Colonic mucosa (tissue), 4 donors: ENCODE measurements at regions not wholly inside any gene's neighbourhood (a gene's known extent, or its start where the extent isn't known, plus 50 kb on each side); places are given as distances from the start of the nearest gene placed in this dataset.

Source experiments
- DNase-seq: peaks from one replicate; pipeline ENCODE4 v3.0.0-alpha.2; 2020
- H3K27ac ChIP-seq: fragments of 200-600 bp; one replicate; pipeline ENCODE4 v1.8.0; 2021
- H3K27me3 ChIP-seq: fragments of 200-600 bp; one replicate; pipeline ENCODE4 v1.8.0; 2021
- H3K36me3 ChIP-seq: fragments of 200-600 bp; one replicate; pipeline ENCODE4 v1.8.0; 2021
- H3K4me1 ChIP-seq: fragments of 200-600 bp; one replicate; pipeline ENCODE4 v1.8.0; 2021; ENCODE audit warnings: mild to moderate bottlenecking
- H3K4me3 ChIP-seq: fragments of 200-600 bp; one replicate; pipeline ENCODE4 v1.8.0; 2021
- H3K9ac ChIP-seq, 2 donors: one replicate each; pipeline ENCODE4 v1.7.0; 2013; ENCODE audit warnings: control low read depth in 2 of 2, low read depth in 2 of 2, low read length in 2 of 2
- H3K9me3 ChIP-seq: fragments of 200-600 bp; one replicate; pipeline ENCODE4 v1.8.0; 2021
- intact Hi-C: fragments of 100-400 bp; cut with DNase I; formaldehyde crosslinking; loops from one replicate; pipeline ENCODE4 v1.14.1; 2022
- TF ChIP-seq, protein P1 (sequence below): fragments of 200-600 bp; IDR thresholded peaks from one replicate; pipeline ENCODE4 v1.8.0; 2022; ENCODE audit warnings: antibody characterized with exemption, mild to moderate bottlenecking
- donor health status: healthy.
- donor health status: DM: no; HTN: no; CAD: no.
- donor health status: DM: no; HTN: no; CAD: no.

DNA sequence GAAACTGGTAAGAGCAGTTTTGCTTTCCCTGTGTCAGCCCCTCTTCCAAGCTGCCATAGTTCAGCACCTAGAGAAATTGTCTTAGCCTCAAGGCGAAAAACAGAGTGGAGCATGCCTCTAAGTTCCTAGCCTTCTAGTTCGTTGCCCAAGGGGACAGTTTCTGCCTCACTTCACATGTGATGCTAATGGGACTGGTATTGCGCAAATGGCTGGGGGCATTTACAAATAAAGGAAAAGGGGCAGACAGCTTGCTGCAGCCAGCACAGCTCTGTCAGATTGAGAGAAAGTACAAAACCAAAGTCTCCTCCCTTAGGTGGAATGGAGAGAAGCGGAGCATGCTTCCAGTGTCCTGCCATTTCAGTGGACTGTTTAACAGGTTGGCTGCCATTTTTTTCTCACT is 567.7 kb downstream of the ETV1 start:
- Histone ChIP-seq H3K4me1 (no peaks in the 10 kb centered on the region), H3K4me3 (no peak overlapping the region), H3K9me3 (no peaks in the 10 kb centered on the region), H3K9ac (no peak overlapping the region), H3K27me3 (no peaks in the 10 kb centered on the region), H3K36me3 (no peaks in the 10 kb centered on the region), H3K27ac (no peak overlapping the region)
- TF ChIP-seq, protein P1, sequence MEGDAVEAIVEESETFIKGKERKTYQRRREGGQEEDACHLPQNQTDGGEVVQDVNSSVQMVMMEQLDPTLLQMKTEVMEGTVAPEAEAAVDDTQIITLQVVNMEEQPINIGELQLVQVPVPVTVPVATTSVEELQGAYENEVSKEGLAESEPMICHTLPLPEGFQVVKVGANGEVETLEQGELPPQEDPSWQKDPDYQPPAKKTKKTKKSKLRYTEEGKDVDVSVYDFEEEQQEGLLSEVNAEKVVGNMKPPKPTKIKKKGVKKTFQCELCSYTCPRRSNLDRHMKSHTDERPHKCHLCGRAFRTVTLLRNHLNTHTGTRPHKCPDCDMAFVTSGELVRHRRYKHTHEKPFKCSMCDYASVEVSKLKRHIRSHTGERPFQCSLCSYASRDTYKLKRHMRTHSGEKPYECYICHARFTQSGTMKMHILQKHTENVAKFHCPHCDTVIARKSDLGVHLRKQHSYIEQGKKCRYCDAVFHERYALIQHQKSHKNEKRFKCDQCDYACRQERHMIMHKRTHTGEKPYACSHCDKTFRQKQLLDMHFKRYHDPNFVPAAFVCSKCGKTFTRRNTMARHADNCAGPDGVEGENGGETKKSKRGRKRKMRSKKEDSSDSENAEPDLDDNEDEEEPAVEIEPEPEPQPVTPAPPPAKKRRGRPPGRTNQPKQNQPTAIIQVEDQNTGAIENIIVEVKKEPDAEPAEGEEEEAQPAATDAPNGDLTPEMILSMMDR = no peak
- intact Hi-C loops = no loop called here
- no peak for DNase-seq

DNA sequence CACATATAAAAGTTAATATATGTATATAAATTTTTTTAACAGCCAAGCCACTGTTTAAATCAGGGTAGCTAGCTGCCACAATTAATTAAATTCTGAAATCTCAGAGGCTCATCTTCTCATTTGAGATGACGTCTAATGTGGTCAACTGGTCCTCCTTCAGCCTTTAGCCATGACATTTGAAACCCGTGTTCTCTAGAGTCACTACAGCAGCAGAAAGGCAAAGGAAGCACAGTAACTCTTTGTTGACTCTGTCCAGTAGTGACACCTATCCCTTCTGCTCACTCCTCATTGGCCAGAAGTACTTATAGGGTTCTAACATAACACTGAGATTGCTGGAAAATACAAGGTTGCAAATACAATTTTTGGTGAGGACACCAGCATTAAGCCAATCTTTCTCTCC is 555.5 kb downstream of the ETV1 start:
- Histone ChIP-seq H3K9ac (no peak overlapping the region), H3K27me3 (no peaks in the 10 kb centered on the region), H3K36me3 (no peaks in the 10 kb centered on the region), H3K4me1 (no peaks in the 10 kb centered on the region), H3K27ac (no peak overlapping the region), H3K4me3 (no peak overlapping the region), H3K9me3 (no peaks in the 10 kb centered on the region)
- TF ChIP-seq, protein P1 = no peak
- DNase-seq = no peak
- intact Hi-C loops = no loop called here

DNA sequence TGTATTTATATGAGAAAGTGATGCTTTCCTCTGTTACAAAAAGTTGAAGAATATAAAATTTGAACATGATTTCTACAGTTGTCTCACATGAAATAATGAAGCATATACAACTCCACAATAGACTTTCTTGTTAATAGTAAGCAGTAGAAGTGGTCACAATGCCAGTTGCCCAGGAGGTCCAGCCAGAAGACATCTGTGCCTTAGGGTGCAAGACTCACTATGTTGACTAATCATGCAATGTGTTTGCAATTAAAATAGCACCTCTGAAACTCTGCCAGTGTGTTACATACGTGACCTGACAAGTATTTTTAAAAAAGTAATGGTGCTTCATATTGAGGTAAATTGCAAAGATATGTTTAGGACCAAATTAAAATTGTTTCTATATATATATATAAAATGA is 547.2 kb downstream of the ETV1 start:
- Histone ChIP-seq H3K27me3 (no peaks in the 10 kb centered on the region), H3K36me3 (no peaks in the 10 kb centered on the region), H3K9me3 (no peaks in the 10 kb centered on the region), H3K4me3 (no peak overlapping the region), H3K4me1 (no peaks in the 10 kb centered on the region), H3K27ac (no peak overlapping the region), H3K9ac (no peak overlapping the region)
- intact Hi-C loops = no loop called here
- TF ChIP-seq, protein P1 = no peak
- DNase-seq = no peak

DNA sequence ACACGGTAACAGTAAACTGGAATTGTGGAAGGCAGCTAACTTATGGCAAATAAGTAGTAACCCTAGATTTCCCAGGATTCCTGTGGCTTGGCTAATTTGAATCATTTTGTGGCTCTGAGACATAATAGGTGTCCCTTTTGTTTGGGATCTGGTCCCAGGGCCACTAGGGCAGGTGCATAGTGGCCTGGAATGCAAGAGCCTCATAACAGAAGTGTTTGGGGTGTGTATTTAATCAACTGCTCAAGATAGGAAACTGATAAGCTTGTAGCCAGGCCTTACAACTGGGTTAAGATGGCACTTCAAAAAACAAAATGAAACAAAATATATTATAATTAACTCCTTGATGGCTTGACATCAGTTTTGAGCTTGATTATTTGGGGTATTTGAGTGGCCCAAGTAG is 541.8 kb downstream of the ETV1 start:
- DNase-seq = no peak
- Histone ChIP-seq H3K9ac (no peak overlapping the region), H3K9me3 (no peaks in the 10 kb centered on the region), H3K36me3 (no peaks in the 10 kb centered on the region), H3K4me1 (no peaks in the 10 kb centered on the region), H3K4me3 (no peak overlapping the region), H3K27ac (no peak overlapping the region), H3K27me3 (no peaks in the 10 kb centered on the region)
- intact Hi-C loops = no loop called here
- TF ChIP-seq, protein P1 = no peak

DNA sequence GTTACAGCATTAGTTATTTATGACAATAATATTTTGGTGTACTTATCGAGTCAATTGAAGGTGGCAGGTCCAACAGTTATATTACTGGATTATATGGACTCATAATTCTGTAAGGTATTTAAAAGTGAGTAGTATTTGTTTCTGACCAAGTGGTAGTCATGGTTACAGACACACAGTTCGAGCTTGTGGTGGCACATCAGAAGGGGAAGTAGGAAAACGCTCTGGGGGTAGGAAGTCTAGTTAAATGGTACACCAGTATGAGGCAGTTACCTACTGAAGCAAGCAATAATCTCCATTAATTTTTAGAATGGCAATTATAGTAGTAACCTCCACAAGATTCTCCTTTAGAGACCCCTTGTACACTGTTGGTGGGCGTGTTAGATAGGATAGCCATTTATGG is 541.2 kb downstream of the ETV1 start:
- Histone ChIP-seq H3K9ac (no peak overlapping the region), H3K27me3 (no peaks in the 10 kb centered on the region), H3K9me3 (no peaks in the 10 kb centered on the region), H3K27ac (no peak overlapping the region), H3K36me3 (no peaks in the 10 kb centered on the region), H3K4me1 (no peaks in the 10 kb centered on the region), H3K4me3 (no peak overlapping the region)
- TF ChIP-seq, protein P1 = no peak
- intact Hi-C loops = no loop called here
- DNase-seq = no peak

DNA sequence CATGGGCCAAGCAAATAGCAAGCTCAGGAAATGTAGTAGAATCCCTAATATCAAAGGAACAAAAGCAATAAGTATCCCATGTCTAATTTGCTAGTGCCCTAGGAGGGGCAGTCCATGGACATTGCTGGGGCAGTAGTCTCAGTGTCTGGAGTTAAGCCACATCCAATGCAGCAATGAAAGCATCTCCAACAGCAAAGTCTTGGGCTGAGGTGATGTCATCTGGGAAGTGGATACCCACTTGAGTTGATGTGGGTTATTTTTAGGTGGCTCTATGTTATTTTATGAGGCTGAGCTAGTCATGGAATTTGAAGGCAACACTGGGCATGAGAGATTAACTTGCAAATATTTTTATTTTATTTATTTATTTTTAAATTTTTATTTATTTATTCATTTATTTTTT is 540.0 kb downstream of the ETV1 start:
- Histone ChIP-seq H3K27ac (no peak overlapping the region), H3K9me3 (no peaks in the 10 kb centered on the region), H3K4me1 (no peaks in the 10 kb centered on the region), H3K27me3 (no peaks in the 10 kb centered on the region), H3K9ac (no peak overlapping the region), H3K36me3 (no peaks in the 10 kb centered on the region), H3K4me3 (no peak overlapping the region)
- TF ChIP-seq, protein P1 = no peak
- intact Hi-C loops = no loop called here
- DNase-seq = no peak
